GM12865 (cell line): ENCODE measurements at regions not wholly inside any gene's neighbourhood (a gene's known extent, or its start where the extent isn't known, plus 50 kb on each side); places are given as distances from the start of the nearest gene placed in this dataset.

ENCODE experiments used
- DNase-seq: peaks from one replicate; pipeline ENCODE4 v3.0.0; 2010; ENCODE audit warnings: low read depth
- H3K4me3 ChIP-seq: 2 replicates; pipeline ENCODE4 v1.5.1; 2011; ENCODE audit warnings: mild to moderate bottlenecking, low read depth, low read length, control low read depth
- TF ChIP-seq, protein P1 (sequence below): IDR thresholded peaks from 2 replicates; pipeline ENCODE4 v1.5.1; 2011; ENCODE audit warnings: low read length, control low read depth, low read depth, inconsistent platforms; ENCODE audit not compliant: insufficient read depth; ENCODE audit errors: missing control alignments

- DNase-seq, result no peak
- TF ChIP-seq, protein P1, sequence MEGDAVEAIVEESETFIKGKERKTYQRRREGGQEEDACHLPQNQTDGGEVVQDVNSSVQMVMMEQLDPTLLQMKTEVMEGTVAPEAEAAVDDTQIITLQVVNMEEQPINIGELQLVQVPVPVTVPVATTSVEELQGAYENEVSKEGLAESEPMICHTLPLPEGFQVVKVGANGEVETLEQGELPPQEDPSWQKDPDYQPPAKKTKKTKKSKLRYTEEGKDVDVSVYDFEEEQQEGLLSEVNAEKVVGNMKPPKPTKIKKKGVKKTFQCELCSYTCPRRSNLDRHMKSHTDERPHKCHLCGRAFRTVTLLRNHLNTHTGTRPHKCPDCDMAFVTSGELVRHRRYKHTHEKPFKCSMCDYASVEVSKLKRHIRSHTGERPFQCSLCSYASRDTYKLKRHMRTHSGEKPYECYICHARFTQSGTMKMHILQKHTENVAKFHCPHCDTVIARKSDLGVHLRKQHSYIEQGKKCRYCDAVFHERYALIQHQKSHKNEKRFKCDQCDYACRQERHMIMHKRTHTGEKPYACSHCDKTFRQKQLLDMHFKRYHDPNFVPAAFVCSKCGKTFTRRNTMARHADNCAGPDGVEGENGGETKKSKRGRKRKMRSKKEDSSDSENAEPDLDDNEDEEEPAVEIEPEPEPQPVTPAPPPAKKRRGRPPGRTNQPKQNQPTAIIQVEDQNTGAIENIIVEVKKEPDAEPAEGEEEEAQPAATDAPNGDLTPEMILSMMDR, result no peak
- no peak overlapping the region for H3K4me3 ChIP-seq
These were observed 448.1 kb downstream of the BCAT1 start for GRCh38 chr12:24500831-24501230.

GRCh38 chr12:24500421-24500820 is 448.5 kb downstream of the BCAT1 start:
- TF ChIP-seq, protein P1, result no peak
- no peak for DNase-seq

GRCh38 chr12:24499151-24500146 is 449.5 kb downstream of the BCAT1 start:
- no peak overlapping the region for H3K4me3 ChIP-seq
- no peak for DNase-seq
- TF ChIP-seq, protein P1, result no peak

More at GRCh38 chr12:24500421-24500820, 448.5 kb downstream of the BCAT1 start:
- H3K4me3 ChIP-seq, result no peak overlapping the region

GRCh38 chr12:24496755-24497154 is 452.1 kb downstream of the BCAT1 start:
- TF ChIP-seq, protein P1, result no peak
- no peak overlapping the region for H3K4me3 ChIP-seq
- DNase-seq, result no peak

DNA sequence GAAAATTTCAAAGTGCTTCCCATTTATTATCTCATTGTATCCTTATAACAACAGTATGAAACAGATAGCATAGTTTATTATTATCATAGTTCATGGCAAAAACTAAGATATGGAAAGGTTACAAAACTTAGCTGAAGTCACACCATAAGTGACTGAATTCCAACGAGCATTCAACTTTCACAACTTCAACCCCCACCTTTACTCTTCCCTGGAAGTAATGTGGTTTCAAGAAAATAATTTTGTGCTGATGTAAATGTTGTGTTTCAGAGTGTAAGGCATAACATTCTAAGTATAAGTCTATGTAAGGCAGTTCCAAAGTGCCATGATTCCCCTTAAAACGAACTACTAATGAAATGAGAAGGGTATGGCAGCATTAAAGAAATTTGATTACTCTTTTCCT is 454.5 kb downstream of the BCAT1 start:
- TF ChIP-seq, protein P1, result no peak
- no peak for DNase-seq
- no peak overlapping the region for H3K4me3 ChIP-seq

GRCh38 chr12:24491968-24492367 is 456.9 kb downstream of the BCAT1 start:
- TF ChIP-seq, protein P1, result no peak
- no peak overlapping the region for H3K4me3 ChIP-seq
- no peak for DNase-seq
